ENCODE measurements at regions not wholly inside any gene's neighbourhood (a gene's known extent, or its start where the extent isn't known, plus 50 kb on each side); places are given as distances from the start of the nearest gene placed in this dataset.

GRCh38 chr9:130782886-130783530 lies 52.0 kb upstream of the ABL1 start:
- no peak for DNase-seq

GRCh38 chr9:130785053-130785452 lies 50.0 kb upstream of the ABL1 start:
- no peak for DNase-seq

Data from fibroblast of upper back skin (primary cell).